ENCODE measurements at regions not wholly inside any gene's neighbourhood (a gene's known extent, or its start where the extent isn't known, plus 50 kb on each side); places are given as distances from the start of the nearest gene placed in this dataset.
A peak's percentile ranks its signal among the peaks of the same experiment; 100 is the strongest.

GRCh38 chr3:124459678-124460077, 270.6 kb upstream of the UMPS start:
- no peak for DNase-seq (ENCODE audit: insufficient read length, low spot score)
- TF ChIP-seq CTCF (IDR thresholded peaks at IDR 0.05; ENCODE audit: insufficient read depth, missing control alignments) = no peak
- FAIRE-seq = no peak

GRCh38 chr3:124461126-124461525, 269.1 kb upstream of the UMPS start:
- FAIRE-seq (no peak), DNase-seq (ENCODE audit: insufficient read length, low spot score) (no peak)
- no peak for TF ChIP-seq CTCF (IDR thresholded peaks at IDR 0.05; ENCODE audit: insufficient read depth, missing control alignments)

- TF ChIP-seq CTCF (IDR thresholded peaks at IDR 0.05; ENCODE audit: insufficient read depth, missing control alignments) = no peak
- DNase-seq (ENCODE audit: insufficient read length, low spot score) = peak; percentile 34
- FAIRE-seq = peak; percentile 89
Measured at GRCh38 chr3:124461838-124462632, 268.2 kb upstream of the UMPS start.

GRCh38 chr3:124463234-124463633, 267.0 kb upstream of the UMPS start:
- FAIRE-seq = no peak
- no peak for TF ChIP-seq CTCF (IDR thresholded peaks at IDR 0.05; ENCODE audit: insufficient read depth, missing control alignments)
- no peak for DNase-seq (ENCODE audit: insufficient read length, low spot score)

- peak; percentile 95 for TF ChIP-seq CTCF (IDR thresholded peaks at IDR 0.05; ENCODE audit: insufficient read depth, missing control alignments)
- peak; percentile 28 for DNase-seq (ENCODE audit: insufficient read length, low spot score)
- peak; percentile 35 for FAIRE-seq
Measured at GRCh38 chr3:124467980-124468902, 262.0 kb upstream of the UMPS start.

GRCh38 chr3:124469555-124469954, 260.7 kb upstream of the UMPS start:
- FAIRE-seq (no peak), DNase-seq (ENCODE audit: insufficient read length, low spot score) (no peak)
- no peak for TF ChIP-seq CTCF (IDR thresholded peaks at IDR 0.05; ENCODE audit: insufficient read depth, missing control alignments)

All from D721Med (cell line).